Gastrocnemius medialis (tissue), 4 donors: ENCODE measurements at regions not wholly inside any gene's neighbourhood (a gene's known extent, or its start where the extent isn't known, plus 50 kb on each side); places are given as distances from the start of the nearest gene placed in this dataset.

Source experiments
- POLR2A ChIP-seq, 2 donors: fragments of 450-650 bp; IDR thresholded peaks; one replicate each; pipeline ENCODE4 v1.6.1; 2017; ENCODE audit warnings: antibody characterized with exemption in 2 of 2, mild to moderate bottlenecking in 2 of 2, moderate library complexity in 2 of 2
- TF ChIP-seq, protein P1 (sequence below), 5 experiments: fragments of 450-650 bp in 3 of 5; fragments of 200-600 bp in 2 of 5; sonication (generic) in 2 of 5; IDR thresholded peaks in 4 of 5; conservative IDR thresholded peaks in 1 of 5; 1 replicate in 4 of 5; 2 replicates in 1 of 5; pipeline ENCODE4 v1.5.1; 2016 to 2019; ENCODE audit warnings: antibody characterized with exemption in 5 of 5, mild to moderate bottlenecking in 3 of 5, moderate library complexity in 3 of 5

DNA sequence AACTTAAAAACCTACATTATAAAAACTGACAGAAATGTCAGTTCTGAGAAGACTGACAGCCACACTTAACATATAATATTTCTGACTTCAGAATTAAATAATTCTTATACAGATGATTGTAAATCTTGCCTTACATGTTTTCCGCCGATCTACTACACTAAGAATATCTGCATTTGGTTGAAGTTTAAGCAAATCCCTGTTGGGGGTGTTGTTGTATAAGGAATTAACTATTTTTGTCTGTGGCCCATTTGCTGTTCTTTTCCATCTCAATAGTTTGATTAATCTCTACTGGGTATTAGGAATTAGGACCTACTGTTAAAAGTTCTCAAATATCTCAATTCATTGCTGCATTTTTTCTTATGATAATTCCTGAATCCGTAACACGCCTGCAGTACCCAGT is 838.3 kb upstream of the ROBO1 start:
- no peak for TF ChIP-seq POLR2A (IDR thresholded peaks at IDR 0.05)
- TF ChIP-seq, protein P1, sequence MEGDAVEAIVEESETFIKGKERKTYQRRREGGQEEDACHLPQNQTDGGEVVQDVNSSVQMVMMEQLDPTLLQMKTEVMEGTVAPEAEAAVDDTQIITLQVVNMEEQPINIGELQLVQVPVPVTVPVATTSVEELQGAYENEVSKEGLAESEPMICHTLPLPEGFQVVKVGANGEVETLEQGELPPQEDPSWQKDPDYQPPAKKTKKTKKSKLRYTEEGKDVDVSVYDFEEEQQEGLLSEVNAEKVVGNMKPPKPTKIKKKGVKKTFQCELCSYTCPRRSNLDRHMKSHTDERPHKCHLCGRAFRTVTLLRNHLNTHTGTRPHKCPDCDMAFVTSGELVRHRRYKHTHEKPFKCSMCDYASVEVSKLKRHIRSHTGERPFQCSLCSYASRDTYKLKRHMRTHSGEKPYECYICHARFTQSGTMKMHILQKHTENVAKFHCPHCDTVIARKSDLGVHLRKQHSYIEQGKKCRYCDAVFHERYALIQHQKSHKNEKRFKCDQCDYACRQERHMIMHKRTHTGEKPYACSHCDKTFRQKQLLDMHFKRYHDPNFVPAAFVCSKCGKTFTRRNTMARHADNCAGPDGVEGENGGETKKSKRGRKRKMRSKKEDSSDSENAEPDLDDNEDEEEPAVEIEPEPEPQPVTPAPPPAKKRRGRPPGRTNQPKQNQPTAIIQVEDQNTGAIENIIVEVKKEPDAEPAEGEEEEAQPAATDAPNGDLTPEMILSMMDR (IDR thresholded peaks at IDR 0.05 in 4 of 5, conservative IDR thresholded peaks at IDR 0.05 in 1 of 5) = no peak
